Choroid plexus epithelial cell (primary cell): ENCODE measurements at regions not wholly inside any gene's neighbourhood (a gene's known extent, or its start where the extent isn't known, plus 50 kb on each side); places are given as distances from the start of the nearest gene placed in this dataset.

Source experiments
- DNase-seq: peaks from one replicate; pipeline ENCODE4 v3.0.0-alpha.2; 2010; ENCODE audit warnings: low read depth
- H3K4me3 ChIP-seq: 2 replicates; pipeline ENCODE4 v1.5.1; 2011; ENCODE audit warnings: low read depth, mild to moderate bottlenecking, control low read depth, low read length, moderate library complexity
- CTCF ChIP-seq: conservative IDR thresholded peaks from 2 replicates; pipeline ENCODE4 v1.5.1; 2011; ENCODE audit warnings: low read depth, mild to moderate bottlenecking, control low read depth, inconsistent platforms, low read length, moderate library complexity

GRCh38 chr4:127139788-127140286 is 492.9 kb upstream of the INTU start:
- no peak for TF ChIP-seq CTCF
- no peak overlapping the region for H3K4me3 ChIP-seq
- no peak for DNase-seq

GRCh38 chr4:127140306-127140705 is 492.5 kb upstream of the INTU start:
- peak; percentile 78 for DNase-seq
- TF ChIP-seq CTCF = no peak
- H3K4me3 ChIP-seq = no peak overlapping the region

GRCh38 chr4:127141856-127142255 is 490.9 kb upstream of the INTU start:
- TF ChIP-seq CTCF = no peak
- H3K4me3 ChIP-seq = no peak overlapping the region
- peak; percentile 95 for DNase-seq

- TF ChIP-seq CTCF = no peak
- peak; percentile 85 for DNase-seq
- no peak overlapping the region for H3K4me3 ChIP-seq
Measured at GRCh38 chr4:127143460-127144195, 489.1 kb upstream of the INTU start.

- H3K4me3 ChIP-seq = no peak overlapping the region
- DNase-seq = no peak
- no peak for TF ChIP-seq CTCF
Measured at GRCh38 chr4:127145006-127145540, 487.7 kb upstream of the INTU start.

GRCh38 chr4:127148165-127148564 is 484.6 kb upstream of the INTU start:
- no peak for DNase-seq
- no peak for TF ChIP-seq CTCF
- no peak overlapping the region for H3K4me3 ChIP-seq

GRCh38 chr4:127149086-127149485 is 483.7 kb upstream of the INTU start:
- H3K4me3 ChIP-seq = no peak overlapping the region
- DNase-seq = no peak
- TF ChIP-seq CTCF = no peak
